ENCODE measurements at regions not wholly inside any gene's neighbourhood (a gene's known extent, or its start where the extent isn't known, plus 50 kb on each side); places are given as distances from the start of the nearest gene placed in this dataset.

- TF ChIP-seq L3MBTL2 (conservative IDR thresholded peaks at IDR 0.05): no peak
- TF ChIP-seq, protein P1, sequence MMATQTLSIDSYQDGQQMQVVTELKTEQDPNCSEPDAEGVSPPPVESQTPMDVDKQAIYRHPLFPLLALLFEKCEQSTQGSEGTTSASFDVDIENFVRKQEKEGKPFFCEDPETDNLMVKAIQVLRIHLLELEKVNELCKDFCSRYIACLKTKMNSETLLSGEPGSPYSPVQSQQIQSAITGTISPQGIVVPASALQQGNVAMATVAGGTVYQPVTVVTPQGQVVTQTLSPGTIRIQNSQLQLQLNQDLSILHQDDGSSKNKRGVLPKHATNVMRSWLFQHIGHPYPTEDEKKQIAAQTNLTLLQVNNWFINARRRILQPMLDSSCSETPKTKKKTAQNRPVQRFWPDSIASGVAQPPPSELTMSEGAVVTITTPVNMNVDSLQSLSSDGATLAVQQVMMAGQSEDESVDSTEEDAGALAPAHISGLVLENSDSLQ (IDR thresholded peaks at IDR 0.05): no peak
- no peak for TF ChIP-seq ZNF384 (IDR thresholded peaks at IDR 0.05)
- TF ChIP-seq ELF4 (IDR thresholded peaks at IDR 0.05): no peak
- TF ChIP-seq FOXM1 (IDR thresholded peaks at IDR 0.05; ENCODE audit: borderline replicate concordance): no peak
- no peak for TF ChIP-seq ARNT (IDR thresholded peaks at IDR 0.05)
- TF ChIP-seq BHLHE40 (IDR thresholded peaks at IDR 0.05; ENCODE audit: borderline replicate concordance): no peak
- TF ChIP-seq HDGF (IDR thresholded peaks at IDR 0.05; ENCODE audit: borderline replicate concordance): no peak
- TF ChIP-seq SP1 (IDR thresholded peaks at IDR 0.05): no peak
- TF ChIP-seq SUZ12 (IDR thresholded peaks at IDR 0.05): no peak
- no peak for TF ChIP-seq FOXK2 (IDR thresholded peaks at IDR 0.05)
- TF ChIP-seq NFRKB (IDR thresholded peaks at IDR 0.05): no peak
- TF ChIP-seq FOXA1 (IDR thresholded peaks at IDR 0.05): no peak
- no peak for TF ChIP-seq TARDBP (IDR thresholded peaks at IDR 0.05)
- TF ChIP-seq LEF1 (IDR thresholded peaks at IDR 0.05; ENCODE audit: borderline replicate concordance): no peak
- no peak for TF ChIP-seq CTBP1 (IDR thresholded peaks at IDR 0.05; ENCODE audit: borderline replicate concordance)
- ChIA-PET CTCF (no interaction called here), POLR2A (no interaction called here)
- no peak for DNase-seq (ENCODE audit: extremely low spot score)
Measured at GRCh38 chr12:47023311-47023710, 56.1 kb upstream of the PCED1B start.

DNA sequence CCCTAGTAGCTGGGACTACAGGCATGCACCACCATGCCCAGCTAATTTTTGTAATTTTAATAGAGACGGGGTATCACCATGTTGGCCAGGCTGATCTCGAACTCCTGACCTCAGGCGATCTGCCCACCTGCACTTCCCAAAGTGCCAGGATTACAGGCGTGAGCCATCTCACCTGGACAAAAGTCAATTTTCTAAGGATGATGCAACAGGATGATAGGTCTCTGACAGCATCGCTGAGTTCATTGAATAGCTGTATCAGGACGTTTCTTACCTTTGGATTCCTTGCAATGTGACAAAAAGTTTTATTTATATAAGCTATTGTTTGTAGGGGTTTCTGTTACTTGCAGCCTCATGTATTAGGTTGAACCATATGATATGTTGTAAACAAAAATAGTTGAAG is 55.5 kb upstream of the PCED1B start:
- ChIA-PET POLR2A (no interaction called here), CTCF (interaction anchor here (1.3 kb wide), 1 partner anchor 9 kb away, joined by 3 read pairs; no protein-coding TSS in a partner anchor)
- TF ChIP-seq SP1 (IDR thresholded peaks at IDR 0.05) (no peak), SUZ12 (IDR thresholded peaks at IDR 0.05) (no peak), FOXA1 (IDR thresholded peaks at IDR 0.05) (no peak)
- no peak for DNase-seq (ENCODE audit: extremely low spot score)

DNA sequence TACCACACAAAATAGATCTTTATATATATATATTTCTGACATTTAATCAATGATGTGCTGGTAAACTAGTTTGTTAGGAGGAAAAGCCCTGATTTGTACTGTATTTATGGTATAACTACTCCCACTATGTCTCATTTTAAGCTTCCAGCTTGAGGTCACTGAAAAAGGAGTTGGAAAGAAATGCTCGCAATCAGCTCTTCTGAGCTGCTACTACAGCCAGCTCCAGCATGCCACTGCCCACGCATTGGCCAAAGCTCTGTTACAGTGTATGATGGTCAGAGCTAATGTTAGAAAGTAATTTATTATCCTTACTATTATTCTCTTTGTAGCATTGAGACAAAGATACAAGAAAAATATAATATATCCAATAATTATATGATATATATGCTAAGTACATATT is 55.0 kb upstream of the PCED1B start:
- ChIA-PET CTCF (interaction anchor here (0.6 to 1.3 kb wide), 2 partner anchors 8 to 1296 kb away, joined by 3 to 4 read pairs; no protein-coding TSS in a partner anchor), POLR2A (no interaction called here)
- TF ChIP-seq FOXK2 (IDR thresholded peaks at IDR 0.05) (no peak), SP1 (IDR thresholded peaks at IDR 0.05) (no peak), ELF4 (IDR thresholded peaks at IDR 0.05) (no peak), FOXA1 (IDR thresholded peaks at IDR 0.05) (no peak)
- DNase-seq (ENCODE audit: extremely low spot score): no peak

DNA sequence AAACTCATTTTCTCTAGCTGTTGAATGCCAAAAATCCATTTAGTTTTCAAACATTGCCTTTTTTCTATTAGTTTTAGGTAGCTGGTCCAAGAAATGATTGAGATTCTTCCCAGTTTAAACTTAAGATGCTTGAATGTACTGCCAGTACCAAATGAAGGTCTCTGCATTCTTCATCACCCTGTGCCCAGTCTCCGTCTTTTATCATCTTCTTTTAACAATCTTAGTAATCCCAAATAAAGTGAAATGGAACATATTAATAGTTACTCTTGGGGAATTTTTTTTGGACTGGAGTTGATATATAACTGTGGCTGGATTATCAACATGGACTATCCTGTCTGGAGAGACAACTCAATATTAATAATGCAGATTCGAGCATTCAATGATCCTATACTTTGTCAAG is 54.1 kb upstream of the PCED1B start:
- DNase-seq (ENCODE audit: extremely low spot score): no peak
- TF ChIP-seq SP1 (IDR thresholded peaks at IDR 0.05): no peak
- TF ChIP-seq, protein P1 (IDR thresholded peaks at IDR 0.05): no peak
- no peak for TF ChIP-seq FOXK2 (IDR thresholded peaks at IDR 0.05)
- TF ChIP-seq SUZ12 (IDR thresholded peaks at IDR 0.05): no peak
- no peak for TF ChIP-seq NFRKB (IDR thresholded peaks at IDR 0.05)
- TF ChIP-seq LEF1 (IDR thresholded peaks at IDR 0.05; ENCODE audit: borderline replicate concordance): no peak
- TF ChIP-seq FOXM1 (IDR thresholded peaks at IDR 0.05; ENCODE audit: borderline replicate concordance): no peak
- TF ChIP-seq L3MBTL2 (conservative IDR thresholded peaks at IDR 0.05): no peak
- no peak for TF ChIP-seq CTBP1 (IDR thresholded peaks at IDR 0.05; ENCODE audit: borderline replicate concordance)
- no peak for TF ChIP-seq ELF4 (IDR thresholded peaks at IDR 0.05)
- TF ChIP-seq TARDBP (IDR thresholded peaks at IDR 0.05): no peak
- TF ChIP-seq ZNF384 (IDR thresholded peaks at IDR 0.05): no peak
- no peak for TF ChIP-seq ARNT (IDR thresholded peaks at IDR 0.05)
- no peak for TF ChIP-seq FOXA1 (IDR thresholded peaks at IDR 0.05)
- TF ChIP-seq BHLHE40 (IDR thresholded peaks at IDR 0.05; ENCODE audit: borderline replicate concordance): no peak
- ChIA-PET CTCF (no interaction called here), POLR2A (no interaction called here)

- no peak for DNase-seq (ENCODE audit: extremely low spot score)
- ChIA-PET CTCF (interaction anchor here (0.6 kb wide), 1 partner anchor 661 kb away, joined by 3 read pairs; no protein-coding TSS in a partner anchor), POLR2A (no interaction called here)
- TF ChIP-seq, protein P1 (IDR thresholded peaks at IDR 0.05): no peak
- TF ChIP-seq HDGF (IDR thresholded peaks at IDR 0.05; ENCODE audit: borderline replicate concordance) (no peak), SP1 (IDR thresholded peaks at IDR 0.05) (no peak), BHLHE40 (IDR thresholded peaks at IDR 0.05; ENCODE audit: borderline replicate concordance) (no peak), ARNT (IDR thresholded peaks at IDR 0.05) (no peak), NFRKB (IDR thresholded peaks at IDR 0.05) (no peak), SUZ12 (IDR thresholded peaks at IDR 0.05) (no peak), CTBP1 (IDR thresholded peaks at IDR 0.05; ENCODE audit: borderline replicate concordance) (no peak), ELF4 (IDR thresholded peaks at IDR 0.05) (no peak)
Measured at GRCh38 chr12:47025798-47026197, 53.6 kb upstream of the PCED1B start.

DNA sequence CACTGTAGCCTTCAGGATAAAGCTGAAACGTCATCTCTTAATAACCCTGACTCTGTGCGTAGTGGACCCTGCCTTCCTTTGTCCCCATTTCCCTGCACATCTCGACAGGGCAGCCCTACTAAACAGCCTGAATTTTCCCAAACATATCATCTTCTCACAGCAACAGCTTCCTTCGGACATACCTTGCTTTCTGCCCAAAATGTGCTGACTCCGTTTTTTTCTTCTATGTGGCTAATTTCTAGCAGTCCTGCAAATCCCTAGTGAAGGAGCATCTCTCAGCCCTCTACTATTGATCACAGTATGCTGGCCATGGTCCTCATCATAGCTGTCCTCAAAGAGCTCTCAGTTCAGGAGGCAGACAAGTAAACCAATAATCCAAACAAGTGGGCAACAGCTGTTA is 53.1 kb upstream of the PCED1B start:
- ChIA-PET CTCF (interaction anchor here (0.6 kb wide), 1 partner anchor 660 kb away, joined by 3 read pairs; no protein-coding TSS in a partner anchor), POLR2A (no interaction called here)
- no peak for TF ChIP-seq SUZ12 (IDR thresholded peaks at IDR 0.05)
- no peak for TF ChIP-seq FOXK2 (IDR thresholded peaks at IDR 0.05)
- TF ChIP-seq FOXM1 (IDR thresholded peaks at IDR 0.05; ENCODE audit: borderline replicate concordance): no peak
- TF ChIP-seq BHLHE40 (IDR thresholded peaks at IDR 0.05; ENCODE audit: borderline replicate concordance): no peak
- no peak for TF ChIP-seq L3MBTL2 (conservative IDR thresholded peaks at IDR 0.05)
- no peak for TF ChIP-seq SP1 (IDR thresholded peaks at IDR 0.05)
- TF ChIP-seq TARDBP (IDR thresholded peaks at IDR 0.05): no peak
- no peak for TF ChIP-seq LEF1 (IDR thresholded peaks at IDR 0.05; ENCODE audit: borderline replicate concordance)
- TF ChIP-seq HDGF (IDR thresholded peaks at IDR 0.05; ENCODE audit: borderline replicate concordance): no peak
- TF ChIP-seq, protein P1 (IDR thresholded peaks at IDR 0.05): no peak
- TF ChIP-seq ELF4 (IDR thresholded peaks at IDR 0.05): no peak
- no peak for DNase-seq (ENCODE audit: extremely low spot score)

Measured in HEK293T (cell line).